Mesodermal cell (in vitro differentiated cells): ENCODE measurements at regions not wholly inside any gene's neighbourhood (a gene's known extent, or its start where the extent isn't known, plus 50 kb on each side); places are given as distances from the start of the nearest gene placed in this dataset.
A peak's percentile ranks its signal among the peaks of the same experiment; 100 is the strongest.

Experiments used
- H3K27ac ChIP-seq: 2 replicates; pipeline ENCODE4 v1.7.0; 2013; ENCODE audit warnings: mild to moderate bottlenecking, low read depth, low read length, moderate library complexity; ENCODE audit not compliant: severe bottlenecking
- H3K36me3 ChIP-seq: 2 replicates; pipeline ENCODE4 v1.7.1; 2013; ENCODE audit warnings: mild to moderate bottlenecking, low read length, moderate library complexity; ENCODE audit not compliant: control insufficient read depth, insufficient read depth
- H3K4me1 ChIP-seq: one replicate; pipeline ENCODE4 v1.7.1; 2013; ENCODE audit warnings: mild to moderate bottlenecking, low read length; ENCODE audit not compliant: insufficient read depth, control insufficient read depth, poor library complexity, severe bottlenecking
- H3K4me3 ChIP-seq: 2 replicates; pipeline ENCODE4 v1.7.0; 2013; ENCODE audit warnings: low read length, control low read depth, mild to moderate bottlenecking; ENCODE audit not compliant: insufficient read depth, poor library complexity, severe bottlenecking; ENCODE audit errors: extremely low read depth
- H3K9me3 ChIP-seq: 2 replicates; pipeline ENCODE4 v1.7.1; 2013; ENCODE audit warnings: mild to moderate bottlenecking, low read length, moderate library complexity; ENCODE audit not compliant: control insufficient read depth
- WGBS, 2 experiments: methylation state at CpG; one replicate each; pipeline ENCODE4 v1.1.5; 2013; ENCODE audit warnings: missing lambda C conversion rate in 2 of 2; ENCODE audit not compliant: insufficient coverage in 2 of 2; 5-methylcytosine and 5-hydroxymethylcytosine counted together

DNA sequence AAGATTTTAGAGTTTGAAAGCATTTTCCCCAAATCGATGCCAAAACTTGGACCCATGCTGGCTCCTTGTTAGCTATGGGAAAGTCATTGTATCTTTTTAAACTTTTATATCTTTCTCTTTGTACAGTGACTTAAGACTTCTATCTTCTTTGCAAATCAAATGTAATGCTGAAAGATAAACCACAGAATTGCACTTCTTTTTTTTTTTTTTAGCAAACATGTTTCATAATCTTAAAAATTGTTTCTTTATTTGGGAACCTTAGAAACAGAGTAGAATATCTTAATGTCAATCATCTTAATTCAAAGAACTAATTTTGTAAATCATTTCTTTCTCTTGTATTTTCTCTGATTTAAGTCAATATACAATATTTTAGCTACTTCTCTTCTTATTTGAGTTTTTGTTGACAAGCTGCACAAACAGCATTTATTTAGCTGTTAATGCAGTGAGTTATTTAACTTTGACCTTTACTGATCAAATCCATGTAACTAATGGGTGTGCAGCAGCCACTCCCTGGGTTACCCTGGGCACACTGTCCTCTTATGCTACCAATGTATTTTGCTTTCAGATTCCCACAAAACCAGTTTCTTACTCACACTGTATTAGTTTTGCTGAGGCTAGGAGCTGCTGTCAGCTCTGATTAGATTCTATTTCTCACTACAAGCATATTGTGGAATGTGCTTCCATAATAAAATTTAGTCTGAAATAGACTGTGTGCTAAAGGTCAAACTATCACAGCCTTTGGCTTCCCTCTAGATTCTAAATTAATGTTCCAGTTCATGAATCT, 279.6 kb downstream of the ADGB start:
- Histone ChIP-seq H3K4me1 (peaks cover 35% of the 10 kb centered on the region), H3K9me3 (no peaks in the 10 kb centered on the region), H3K36me3 (no peaks in the 10 kb centered on the region), H3K27ac (no peak overlapping the region), H3K4me3 (no peak overlapping the region)
- no CpG with 5 or more reads among the region's 1 CpG for WGBS, 2 experiments

DNA sequence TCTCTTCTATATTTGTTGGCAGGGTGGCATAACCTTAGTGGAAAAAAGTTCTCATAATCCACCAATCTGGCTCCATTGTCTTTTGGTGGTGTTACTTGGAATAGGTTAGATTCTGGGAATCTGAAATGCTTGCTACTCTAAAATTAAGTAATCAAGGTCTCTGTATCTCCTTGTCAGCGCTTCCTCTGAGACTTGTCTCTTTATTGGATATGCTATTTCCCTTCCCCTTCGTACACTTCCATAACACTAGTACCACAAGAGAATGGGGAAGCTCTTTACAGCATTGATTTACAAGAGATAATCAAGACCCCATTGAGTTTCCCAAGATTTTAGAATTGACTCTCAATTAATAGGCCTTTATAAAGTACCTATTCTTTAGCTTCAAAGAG, 280.2 kb downstream of the ADGB start:
- H3K27ac ChIP-seq = no peak overlapping the region
- peaks cover 35% of the 10 kb centered on the region for H3K4me1 ChIP-seq
- no peak overlapping the region for H3K4me3 ChIP-seq
- 90 to 100% methylated on average over 1 to 2 of the region's 2 CpGs for WGBS, 2 experiments
- H3K36me3 ChIP-seq = no peaks in the 10 kb centered on the region
- H3K9me3 ChIP-seq = no peaks in the 10 kb centered on the region

DNA sequence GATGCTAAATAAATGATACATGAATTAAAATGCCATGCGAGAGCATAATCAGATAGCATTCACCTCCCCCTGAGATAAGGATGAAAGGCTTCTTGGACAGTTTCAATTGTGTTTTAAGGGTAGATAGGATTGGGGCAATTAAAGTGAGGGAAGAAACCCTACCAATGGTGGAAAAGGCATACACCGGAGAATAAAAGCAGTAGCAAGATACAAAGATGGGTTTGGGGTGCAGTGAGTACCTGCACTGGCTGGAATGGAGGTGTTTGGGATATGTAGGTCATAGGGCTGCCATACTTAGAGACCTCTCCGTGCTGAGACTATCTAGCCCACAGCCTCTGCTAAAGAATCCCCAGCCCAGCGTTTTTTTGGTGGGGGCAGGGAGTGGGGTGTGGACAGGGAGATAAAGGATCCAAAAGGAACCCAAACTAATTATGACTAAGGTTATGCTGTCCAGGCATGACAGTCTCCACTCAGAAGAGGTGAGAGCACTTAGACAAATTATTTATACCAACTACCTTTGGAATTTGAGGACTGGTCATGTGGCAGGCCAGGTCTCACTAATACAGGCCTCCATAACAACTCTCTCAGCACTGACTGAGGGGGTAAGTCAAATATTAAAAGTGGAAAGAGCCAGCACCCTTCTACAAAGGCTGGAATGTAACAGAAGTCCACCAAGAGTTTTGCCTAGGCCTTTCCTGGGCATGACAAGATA, 280.8 kb downstream of the ADGB start:
- 83 to 100% methylated on average over 1 of the region's 4 CpGs for WGBS, 2 experiments
- Histone ChIP-seq H3K4me1 (peaks cover 35% of the 10 kb centered on the region), H3K9me3 (no peaks in the 10 kb centered on the region), H3K36me3 (no peaks in the 10 kb centered on the region), H3K27ac (no peak overlapping the region), H3K4me3 (no peak overlapping the region)

DNA sequence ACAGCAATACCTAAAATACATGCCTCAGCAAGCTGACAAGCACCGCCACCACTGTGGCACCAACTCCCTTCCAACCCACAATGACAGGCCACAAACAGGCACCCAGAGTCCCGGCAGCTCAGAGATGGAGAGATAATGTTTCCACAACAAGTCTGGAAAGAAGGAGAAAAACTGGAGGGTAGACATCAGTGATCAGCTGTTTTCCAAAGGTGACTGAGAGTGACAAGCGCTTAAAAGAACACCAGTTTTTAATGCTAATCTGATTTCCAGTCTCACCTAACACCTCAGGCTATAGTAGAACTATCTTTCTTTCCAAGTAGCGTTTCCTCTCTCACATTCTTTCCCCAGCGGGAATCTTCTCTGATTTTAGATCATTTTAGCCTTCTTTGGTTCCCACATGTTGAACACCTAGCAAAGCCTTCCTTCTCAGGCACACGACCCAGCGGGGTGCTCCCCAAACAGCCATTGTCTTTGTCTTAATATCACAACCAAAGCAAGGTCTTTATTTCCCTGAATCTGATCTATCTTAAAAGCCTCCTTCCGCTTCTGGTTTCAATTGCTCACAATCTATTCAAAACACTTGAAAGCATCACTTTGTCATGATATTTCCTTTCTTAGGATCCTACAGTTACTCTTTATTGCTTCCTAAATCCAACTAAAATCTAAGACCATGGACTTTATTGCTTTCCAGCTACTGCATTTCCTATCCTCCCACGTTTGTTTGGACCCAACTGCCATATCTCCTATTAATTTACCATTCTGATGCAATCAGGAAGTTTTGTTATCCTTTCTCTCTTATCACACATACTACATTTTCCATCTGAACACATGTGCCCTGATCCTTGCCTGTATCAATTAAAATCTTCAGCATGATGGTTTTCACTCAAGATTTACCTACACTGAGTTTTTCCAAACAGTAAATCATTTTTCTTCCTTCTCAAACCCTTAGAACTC, 282.7 kb downstream of the ADGB start:
- no peak overlapping the region for H3K4me3 ChIP-seq
- peaks cover 29% of the 10 kb centered on the region for H3K4me1 ChIP-seq
- 77 to 86% methylated on average over 7 to 8 of the region's 9 CpGs for WGBS, 2 experiments
- no peaks in the 10 kb centered on the region for H3K9me3 ChIP-seq
- peak overlapping the region; percentile 8 for H3K27ac ChIP-seq
- no peaks in the 10 kb centered on the region for H3K36me3 ChIP-seq

DNA sequence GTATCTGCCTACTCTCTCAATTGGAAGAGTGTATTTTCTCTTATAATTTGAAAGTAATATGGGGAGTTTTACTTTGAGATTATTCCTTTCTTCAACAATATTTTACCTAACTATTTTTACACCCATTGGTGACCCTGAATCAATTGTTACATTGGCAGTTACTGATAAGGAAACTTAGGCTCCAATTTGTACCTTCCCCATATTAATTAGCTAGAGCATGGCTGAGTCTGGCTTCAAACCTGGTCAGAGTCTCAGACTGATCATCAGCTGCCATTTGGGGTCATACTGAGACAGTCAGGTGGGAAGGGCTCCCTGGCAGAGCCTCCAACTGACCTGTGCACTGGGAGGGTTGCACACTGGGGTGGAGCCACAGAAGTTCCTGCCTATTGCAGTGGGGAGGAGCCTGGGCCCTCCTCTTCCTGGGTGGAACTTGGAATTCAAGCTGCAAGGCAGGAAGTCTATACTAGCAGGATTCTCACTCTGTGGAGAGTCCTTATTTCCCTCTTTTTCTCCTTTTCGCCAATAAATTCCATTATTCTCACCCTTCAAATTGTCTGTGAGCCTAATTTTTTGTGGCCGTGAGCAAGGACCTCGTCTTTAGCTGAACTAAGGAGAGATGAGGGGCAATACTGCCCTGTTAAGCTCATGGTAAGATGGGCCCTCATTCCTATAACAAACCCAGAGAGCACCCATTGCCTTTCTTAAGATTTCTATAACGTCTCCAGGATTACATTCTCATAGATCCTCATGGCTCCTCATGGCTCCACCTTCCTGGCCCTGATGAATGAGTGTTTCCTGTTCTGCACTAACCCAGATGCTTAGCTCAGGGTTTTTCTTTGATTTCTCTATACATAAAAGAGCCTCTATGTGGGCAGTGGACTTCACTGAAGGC, 285.1 kb downstream of the ADGB start:
- H3K4me1 ChIP-seq = peaks cover 24% of the 10 kb centered on the region
- no peaks in the 10 kb centered on the region for H3K36me3 ChIP-seq
- H3K4me3 ChIP-seq = no peak overlapping the region
- H3K9me3 ChIP-seq = no peaks in the 10 kb centered on the region
- 97 to 100% methylated on average over 3 to 4 of the region's 4 CpGs for WGBS, 2 experiments
- no peak overlapping the region for H3K27ac ChIP-seq

DNA sequence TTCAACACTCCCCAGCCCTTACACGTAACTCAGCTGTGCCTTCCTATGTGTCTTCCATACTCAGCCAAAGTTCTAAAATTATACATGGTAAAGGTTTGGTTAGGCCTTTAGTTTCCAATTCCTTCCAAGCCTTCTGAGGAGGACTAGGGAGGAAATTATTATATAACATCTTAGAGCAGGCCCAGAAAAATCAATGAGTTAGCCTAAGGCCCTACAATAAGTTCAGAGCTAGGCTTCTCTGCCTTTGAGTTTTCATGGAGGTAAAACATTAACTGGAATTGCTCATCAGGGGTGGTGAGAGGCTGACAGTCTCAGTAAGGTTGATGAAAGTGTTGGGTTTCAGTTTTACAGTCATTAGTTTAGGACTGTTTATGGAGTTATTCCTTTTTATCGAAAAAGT, 286.0 kb downstream of the ADGB start:
- H3K4me1 ChIP-seq = peaks cover 16% of the 10 kb centered on the region
- no peak overlapping the region for H3K4me3 ChIP-seq
- H3K36me3 ChIP-seq = no peaks in the 10 kb centered on the region
- H3K9me3 ChIP-seq = no peaks in the 10 kb centered on the region
- no peak overlapping the region for H3K27ac ChIP-seq
- 75% methylated on average over 1 of the region's 2 CpGs; no CpG with 5 or more reads in 1 of the 2 experiments for WGBS, 2 experiments

DNA sequence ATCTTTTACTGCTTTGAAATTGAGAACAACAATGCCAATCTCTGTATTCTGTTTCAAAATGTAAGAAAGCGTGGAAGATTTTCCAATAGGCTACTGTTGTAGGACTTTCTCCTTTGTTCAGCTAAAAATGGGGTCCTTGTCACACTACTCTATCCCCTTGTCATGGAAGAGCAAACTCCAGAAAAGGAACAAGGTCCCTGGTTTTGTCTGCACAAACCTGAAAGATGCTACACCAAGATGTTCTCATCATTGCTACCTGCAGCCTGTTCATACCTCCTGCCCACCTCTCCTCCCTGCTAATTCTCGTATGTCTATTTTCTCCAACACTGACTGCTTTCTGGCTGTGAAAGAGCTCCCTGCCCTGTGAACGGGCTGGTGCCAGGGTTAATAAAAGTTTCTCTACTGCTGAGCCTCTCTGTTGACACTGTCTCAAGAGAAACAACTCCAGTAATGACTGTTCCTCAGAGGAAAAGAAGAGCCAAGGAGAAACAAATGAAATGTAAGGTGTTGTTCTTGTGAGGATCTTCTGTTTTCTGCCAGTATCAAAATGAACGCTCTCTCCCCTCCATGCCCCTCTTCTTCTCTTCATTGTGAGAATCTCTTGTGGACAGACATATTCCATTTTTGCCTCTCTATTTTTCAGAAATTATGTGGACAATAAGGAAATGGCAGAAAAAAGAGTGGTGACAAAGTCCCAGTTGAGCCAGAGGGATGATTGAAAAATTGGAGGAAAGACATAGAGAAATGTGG, 287.1 kb downstream of the ADGB start:
- WGBS, 2 experiments = 95 to 100% methylated on average over 1 to 3 of the region's 4 CpGs

DNA sequence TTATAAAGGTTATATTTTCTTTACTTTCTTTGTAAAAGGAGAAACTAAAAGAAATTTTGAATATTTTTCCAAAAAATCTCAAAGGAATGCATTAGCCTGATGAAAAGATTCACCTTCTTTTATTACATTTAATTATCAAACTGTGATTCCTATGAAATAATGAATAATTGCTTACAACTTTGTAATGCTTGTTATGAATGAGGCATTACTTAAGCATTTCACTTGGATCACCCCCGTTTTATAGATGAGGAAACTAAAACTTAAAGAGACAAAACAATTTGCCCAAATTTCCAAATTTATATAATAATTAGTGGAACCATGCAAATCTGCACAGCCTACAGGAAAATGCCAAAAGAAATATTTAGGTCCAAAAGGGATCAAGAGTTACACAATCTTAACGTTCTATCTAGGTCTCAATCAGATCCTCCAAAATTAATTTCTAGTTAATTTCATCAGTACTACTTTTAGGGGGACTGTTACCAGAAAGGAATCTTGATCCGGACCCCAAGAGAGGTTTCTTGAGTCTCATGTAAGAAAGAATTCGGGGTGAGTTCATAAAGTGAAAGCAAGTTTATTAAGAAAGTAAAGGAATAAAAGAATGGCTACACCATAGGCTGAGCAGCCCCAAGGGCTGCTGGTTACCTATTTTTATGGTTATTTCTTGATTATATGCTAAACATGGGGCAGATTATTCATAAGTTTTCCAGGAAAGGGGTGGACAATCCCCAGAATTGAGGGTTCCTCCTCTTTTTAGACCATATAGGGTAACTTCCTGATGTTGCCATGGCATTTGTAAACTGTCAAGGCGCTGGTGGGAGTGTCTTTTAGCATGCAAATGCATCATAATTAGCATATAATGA, 288.0 kb downstream of the ADGB start:
- no peak overlapping the region for H3K4me3 ChIP-seq
- H3K4me1 ChIP-seq = peaks cover 12% of the 10 kb centered on the region
- H3K9me3 ChIP-seq = no peaks in the 10 kb centered on the region
- H3K27ac ChIP-seq = no peak overlapping the region
- no peaks in the 10 kb centered on the region for H3K36me3 ChIP-seq
- WGBS, 2 experiments = no CpG with 5 or more reads among the region's 5 CpGs

More for the DNA sequence above, 287.1 kb downstream of the ADGB start:
- Histone ChIP-seq H3K4me3 (no peak overlapping the region), H3K9me3 (no peaks in the 10 kb centered on the region), H3K36me3 (no peaks in the 10 kb centered on the region), H3K27ac (no peak overlapping the region), H3K4me1 (peaks cover 11% of the 10 kb centered on the region)
